22Rv1 (cell line): ENCODE measurements at regions not wholly inside any gene's neighbourhood (a gene's known extent, or its start where the extent isn't known, plus 50 kb on each side); places are given as distances from the start of the nearest gene placed in this dataset.

ENCODE experiments used
- CTCF ChIP-seq: fragments of 450-650 bp; IDR thresholded peaks from 2 replicates; pipeline ENCODE4 v1.5.1; 2017; ENCODE audit warnings: mild to moderate bottlenecking
- ZFX ChIP-seq: fragments of 450-650 bp; IDR thresholded peaks from 2 replicates; pipeline ENCODE4 v1.6.1; 2017; ENCODE audit warnings: antibody characterized with exemption, borderline replicate concordance

GRCh38 chr1:184826001-184826400 lies 71.3 kb upstream of the EDEM3 start:
- TF ChIP-seq CTCF (no peak), ZFX (no peak)
